ENCODE measurements at regions not wholly inside any gene's neighbourhood (a gene's known extent, or its start where the extent isn't known, plus 50 kb on each side); places are given as distances from the start of the nearest gene placed in this dataset.
"Not testable (repeated sequence)": the region's sequence is repeated elsewhere in the genome, so short reads cannot be mapped to it uniquely, and the experiment has no call there.

DNA sequence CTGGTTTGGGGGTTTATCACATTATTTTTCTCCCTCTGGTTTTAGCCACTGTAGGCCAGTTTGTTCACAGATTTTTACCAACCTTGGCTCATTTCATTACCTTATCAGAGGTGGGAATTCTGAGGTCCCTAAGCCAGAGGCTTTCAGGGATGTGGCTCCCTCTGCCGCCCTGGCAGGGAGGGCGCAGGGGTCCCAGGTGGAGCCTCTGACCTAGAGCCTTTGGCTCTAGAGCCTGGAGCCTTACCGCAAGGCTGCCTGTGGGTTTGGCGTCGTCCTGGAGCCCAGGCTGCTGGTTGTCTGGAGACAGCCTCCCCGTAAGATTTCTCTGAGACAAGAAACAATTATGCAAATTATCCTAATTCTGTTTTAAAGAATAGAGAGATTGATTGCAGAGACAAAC, 188.0 kb downstream of the LMLN start:
- not testable (repeated sequence) for DNase-seq (ENCODE audit: low spot score)

DNA sequence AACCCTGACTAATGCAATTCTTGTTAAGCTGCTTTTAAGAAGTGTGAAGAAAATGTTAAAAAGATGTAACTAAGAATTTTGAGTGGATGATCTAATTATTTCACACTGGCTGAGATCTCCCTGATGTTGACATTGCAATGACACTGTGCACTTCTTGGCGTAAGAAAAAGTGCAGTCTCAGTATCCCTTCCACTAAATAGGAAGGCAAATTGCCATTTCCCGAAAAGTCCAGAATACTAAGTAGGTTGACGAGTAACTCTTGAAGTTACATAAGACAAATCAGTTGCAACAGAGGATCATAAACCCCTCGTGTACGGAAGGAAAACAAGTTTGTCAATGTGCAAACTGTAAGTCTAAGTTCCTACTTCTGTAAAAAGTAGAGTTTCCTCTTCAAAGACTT, 189.9 kb downstream of the LMLN start:
- not testable (repeated sequence) for DNase-seq (ENCODE audit: low spot score)

DNA sequence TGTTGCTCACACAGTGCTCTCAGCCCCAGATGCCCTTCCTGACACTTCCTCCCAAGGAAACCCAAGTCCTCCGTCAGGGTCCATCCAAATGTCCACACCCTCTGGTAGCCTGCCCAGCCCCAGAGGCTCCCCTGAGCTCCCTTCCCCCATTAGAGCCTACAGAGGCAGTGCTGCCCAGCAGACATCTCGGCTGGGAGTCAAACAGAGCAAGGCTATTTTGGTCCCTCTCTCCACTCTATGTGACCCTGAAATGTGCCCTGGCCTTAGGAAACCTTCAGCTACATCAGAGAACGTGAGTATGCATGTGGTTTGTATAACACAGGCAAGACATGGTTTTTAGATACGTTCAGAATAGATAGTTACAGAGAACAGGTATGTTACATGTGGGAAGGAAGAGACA, 191.8 kb downstream of the LMLN start:
- DNase-seq (ENCODE audit: low spot score): not testable (repeated sequence)

DNA sequence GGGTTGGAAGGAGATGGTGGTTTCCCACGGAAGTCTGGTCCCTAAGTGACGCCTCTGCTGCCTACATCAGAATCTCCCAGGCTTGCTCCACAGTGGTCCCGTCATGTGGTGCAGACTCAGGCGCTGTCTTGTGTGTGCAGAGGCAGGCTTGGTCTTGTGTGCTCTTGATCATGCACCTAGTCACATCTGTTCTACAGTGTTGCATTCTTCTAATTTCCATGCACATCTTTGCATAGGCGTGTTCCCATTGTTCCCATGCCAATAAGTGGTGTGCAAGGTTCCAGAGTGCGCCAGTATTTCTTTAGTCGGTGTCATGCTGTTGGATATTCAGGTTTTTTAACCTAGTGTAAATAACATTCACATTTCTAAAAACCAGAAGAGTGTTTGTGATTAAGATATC, 195.8 kb downstream of the LMLN start:
- not testable (repeated sequence) for DNase-seq (ENCODE audit: low spot score)

DNA sequence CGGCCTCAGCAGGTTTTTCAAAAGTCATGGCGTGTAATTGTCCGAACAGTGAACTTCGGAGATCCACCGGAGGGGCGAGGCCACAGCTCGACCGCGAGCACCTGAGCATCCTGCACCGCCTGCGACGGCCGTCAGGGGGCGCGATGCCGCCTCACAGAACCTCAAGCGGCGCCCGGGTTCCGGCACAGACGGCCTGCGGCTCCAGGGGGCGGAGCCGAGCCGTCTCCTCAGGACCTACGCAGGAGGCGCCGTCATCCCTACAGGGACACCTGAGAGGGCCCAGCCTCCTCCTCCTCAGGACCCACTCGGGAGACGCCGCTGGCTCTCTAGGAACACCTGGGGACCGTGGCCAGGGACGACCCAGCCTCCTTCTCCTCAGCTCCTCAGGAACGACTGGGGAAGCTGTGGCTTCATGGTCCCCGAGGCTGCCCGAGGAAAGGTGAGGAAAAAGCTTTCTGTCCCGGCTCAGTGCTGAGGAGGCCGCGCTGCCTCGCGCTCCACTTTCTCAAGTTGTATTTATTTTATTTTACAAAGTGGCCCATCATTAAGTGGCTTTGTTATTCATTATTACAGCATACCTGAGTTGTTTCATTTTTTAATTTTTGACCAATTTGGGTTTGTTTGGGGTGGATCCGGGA, 197.3 kb downstream of the LMLN start:
- not testable (repeated sequence) for DNase-seq (ENCODE audit: low spot score)

DNA sequence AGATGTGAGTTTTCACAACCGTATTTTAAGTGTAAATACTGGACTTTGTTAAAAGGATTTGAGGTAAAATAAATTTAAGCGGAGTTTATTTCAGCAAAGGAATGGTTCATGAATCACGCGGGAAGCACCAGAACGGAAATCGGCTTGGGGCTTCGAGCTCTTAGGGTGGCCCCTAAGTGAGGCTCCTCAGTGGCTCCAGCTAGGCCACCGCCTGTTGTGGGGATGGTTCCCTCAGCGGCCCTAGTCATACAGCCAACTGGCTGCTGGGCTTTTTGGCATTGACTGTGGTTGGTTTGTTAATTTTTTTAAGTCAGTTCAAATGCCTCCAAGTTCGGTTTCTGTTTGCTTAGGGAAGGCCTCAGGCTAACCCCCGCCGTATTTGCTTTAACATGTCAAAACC, 198.0 kb downstream of the LMLN start:
- DNase-seq (ENCODE audit: low spot score): not testable (repeated sequence)

DNA sequence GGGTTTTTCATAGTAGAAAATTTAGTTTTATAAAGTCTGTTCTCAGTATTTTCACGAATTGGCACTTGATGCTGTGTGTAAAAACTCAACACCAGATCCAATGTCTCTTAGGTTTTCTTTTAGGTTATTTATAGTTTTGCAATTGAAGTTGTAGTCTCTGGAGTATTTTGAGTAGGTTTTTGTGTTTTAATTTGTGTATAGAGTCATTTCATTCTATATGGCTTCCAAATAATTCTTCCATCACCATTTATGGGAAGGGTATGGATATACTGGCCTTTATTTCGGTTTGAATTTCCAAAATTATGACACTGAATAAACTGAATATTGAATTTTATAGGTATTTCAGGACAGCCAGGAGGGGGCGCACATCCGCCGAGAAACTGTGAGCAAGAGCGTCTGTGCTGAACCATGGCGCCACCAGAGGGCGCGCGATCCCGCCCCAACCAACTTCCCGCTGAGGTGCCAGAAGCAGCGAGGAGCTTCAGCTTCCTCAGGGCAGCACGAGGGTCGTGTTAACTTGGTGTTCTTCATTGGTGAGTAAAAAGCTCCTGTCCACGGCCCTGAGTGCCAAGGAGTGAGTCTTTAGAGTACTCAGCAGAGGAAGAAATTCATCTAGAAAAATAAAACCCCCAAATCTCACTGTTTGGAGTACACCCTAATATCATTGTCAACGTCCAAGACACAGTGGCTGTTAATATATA, 207.5 kb downstream of the LMLN start:
- peak; percentile 72 for DNase-seq (ENCODE audit: low spot score)

DNA sequence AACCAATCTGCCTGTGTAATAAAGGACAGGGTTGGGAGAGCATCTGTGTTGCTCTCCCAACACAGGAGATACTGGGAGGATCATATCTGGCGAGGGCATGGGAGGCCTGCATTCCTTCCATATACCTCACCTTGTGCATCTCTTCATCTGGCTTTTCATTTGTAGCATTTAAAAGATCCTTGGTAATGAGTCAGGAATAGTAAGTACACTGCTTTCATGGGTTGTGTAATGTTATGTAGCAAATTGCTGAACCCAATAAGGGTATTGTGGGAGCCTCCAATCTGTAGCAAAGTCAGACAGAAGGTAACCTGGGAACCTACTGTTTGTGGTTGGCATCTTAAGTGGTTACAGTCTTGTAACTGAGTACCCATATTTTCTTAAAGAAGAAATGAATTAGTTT, 210.8 kb downstream of the LMLN start:
- not testable (repeated sequence) for DNase-seq (ENCODE audit: low spot score)

DNA sequence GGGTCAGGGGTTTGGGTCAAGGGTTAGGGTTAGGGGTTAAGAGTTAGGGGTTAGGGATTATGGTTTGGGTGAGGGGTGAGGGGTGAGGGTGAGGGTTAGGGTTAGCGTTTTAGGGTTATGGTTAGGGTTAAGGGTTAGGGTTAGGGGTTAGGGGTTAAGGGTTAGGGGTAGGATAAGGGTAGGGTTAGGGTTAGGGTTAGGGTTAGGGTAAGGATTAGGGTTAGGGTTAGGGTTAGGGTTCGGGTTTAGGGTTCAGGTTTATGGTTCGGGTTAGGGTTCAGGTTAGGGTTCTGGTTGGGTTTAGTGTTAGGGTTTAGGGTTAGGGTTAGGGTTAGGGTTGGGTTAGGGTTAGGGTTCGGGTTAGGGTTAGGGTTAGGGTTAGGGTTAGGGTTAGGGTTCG, 213.1 kb downstream of the LMLN start:
- DNase-seq (ENCODE audit: low spot score): not testable (repeated sequence)

DNA sequence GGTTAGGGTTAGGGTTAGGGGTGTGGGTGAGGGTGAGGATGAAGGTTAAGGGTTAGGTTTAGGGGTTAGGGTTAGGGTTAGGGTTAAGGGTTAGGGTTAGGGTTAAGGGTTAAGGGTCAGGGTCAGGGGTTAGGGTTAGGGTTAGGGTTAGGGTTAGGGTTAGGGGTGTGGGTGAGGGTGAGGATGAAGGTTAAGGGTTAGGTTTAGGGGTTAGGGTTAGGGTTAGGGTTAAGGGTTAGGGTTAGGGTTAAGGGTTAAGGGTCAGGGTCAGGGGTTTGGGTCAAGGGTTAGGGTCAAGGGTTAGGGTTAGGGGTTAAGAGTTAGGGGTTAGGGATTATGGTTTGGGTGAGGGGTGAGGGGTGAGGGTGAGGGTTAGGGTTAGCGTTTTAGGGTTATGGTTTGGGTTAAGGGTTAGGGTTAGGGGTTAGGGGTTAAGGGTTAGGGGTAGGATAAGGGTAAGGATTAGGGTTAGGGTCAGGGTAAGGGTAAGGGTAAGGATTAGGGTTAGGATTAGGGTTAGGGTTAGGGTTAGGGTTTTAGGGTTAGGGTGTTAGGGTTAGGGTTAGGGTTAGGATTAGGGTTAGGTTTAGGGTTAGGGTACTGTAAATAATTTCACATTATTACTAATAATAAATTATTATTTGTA, 214.0 kb downstream of the LMLN start:
- DNase-seq (ENCODE audit: low spot score): not testable (repeated sequence)
